HEK293 (cell line): ENCODE measurements at regions not wholly inside any gene's neighbourhood (a gene's known extent, or its start where the extent isn't known, plus 50 kb on each side); places are given as distances from the start of the nearest gene placed in this dataset.

Source experiments
- CTCF ChIP-seq: fragments of 450-650 bp; formaldehyde crosslinking; IDR thresholded peaks from 2 replicates; pipeline ENCODE4 v1.5.1; 2016; ENCODE audit warnings: missing biosample characterization, missing genetic modification characterization
- REST ChIP-seq: fragments of 450-650 bp; formaldehyde crosslinking; IDR thresholded peaks from 2 replicates; pipeline ENCODE4 v1.5.1; 2016; ENCODE audit warnings: missing biosample characterization, missing genetic modification characterization
- SP2 ChIP-seq: fragments of 450-650 bp; formaldehyde crosslinking; IDR thresholded peaks from 2 replicates; pipeline ENCODE4 v1.5.1; 2016; ENCODE audit warnings: missing biosample characterization, missing genetic modification characterization
- YY1 ChIP-seq: fragments of 450-650 bp; formaldehyde crosslinking; IDR thresholded peaks from 2 replicates; pipeline ENCODE4 v1.5.1; 2018; ENCODE audit warnings: missing biosample characterization, missing genetic modification characterization
- ZBTB20 ChIP-seq: fragments of 450-650 bp; formaldehyde crosslinking; IDR thresholded peaks from 2 replicates; pipeline ENCODE4 v1.5.1; 2016; ENCODE audit warnings: missing biosample characterization, missing genetic modification characterization
- ZBTB8A ChIP-seq: fragments of 450-650 bp; formaldehyde crosslinking; IDR thresholded peaks from 2 replicates; pipeline ENCODE4 v1.5.1; 2016; ENCODE audit warnings: missing biosample characterization, missing genetic modification characterization
- ZNF274 ChIP-seq, 2 experiments: fragments of 200-500 bp in 1 of 2; fragments of 450-650 bp in 1 of 2; sonication (Bioruptor generic) in 1 of 2; formaldehyde crosslinking in 1 of 2; IDR thresholded peaks; 2 replicates each; pipeline versions ENCODE4 v1.5.1 to v1.6.1; 2014 to 2016; ENCODE audit warnings: borderline replicate concordance in 1 of 2, inconsistent platforms in 1 of 2, low read length in 1 of 2, missing biosample characterization in 1 of 2, missing genetic modification characterization in 1 of 2
- ZNF394 ChIP-seq: fragments of 450-650 bp; formaldehyde crosslinking; IDR thresholded peaks from 2 replicates; pipeline ENCODE4 v1.5.1; 2016; ENCODE audit warnings: missing biosample characterization, missing genetic modification characterization, mild to moderate bottlenecking, moderate library complexity, borderline replicate concordance
- ZNF398 ChIP-seq: fragments of 450-650 bp; formaldehyde crosslinking; IDR thresholded peaks from 2 replicates; pipeline ENCODE4 v1.5.1; 2017; ENCODE audit warnings: missing biosample characterization, missing genetic modification characterization
- ZNF510 ChIP-seq: fragments of 450-650 bp; formaldehyde crosslinking; IDR thresholded peaks from 2 replicates; pipeline ENCODE4 v1.5.1; 2018; ENCODE audit warnings: mild to moderate bottlenecking, missing genetic modification characterization, missing biosample characterization; ENCODE audit not compliant: insufficient replicate concordance
- ZNF626 ChIP-seq: fragments of 450-650 bp; sonication (Bioruptor Pico); formaldehyde crosslinking; IDR thresholded peaks from 2 replicates; pipeline ENCODE4 v1.5.1; 2018; ENCODE audit warnings: missing biosample characterization, missing genetic modification characterization, inconsistent platforms
- ZNF76 ChIP-seq: fragments of 450-650 bp; formaldehyde crosslinking; IDR thresholded peaks from 2 replicates; pipeline ENCODE4; 2016; ENCODE audit warnings: low read depth, missing biosample characterization, missing genetic modification characterization, borderline replicate concordance
- ZNF776 ChIP-seq: fragments of 450-650 bp; formaldehyde crosslinking; IDR thresholded peaks from 2 replicates; pipeline ENCODE4 v1.5.0; 2017; ENCODE audit warnings: missing biosample characterization, missing genetic modification characterization, borderline replicate concordance
- ZNF830 ChIP-seq: fragments of 450-650 bp; IDR thresholded peaks from 2 replicates; pipeline ENCODE4 v1.5.0; 2018; ENCODE audit warnings: missing biosample characterization, missing genetic modification characterization, low read depth, mild to moderate bottlenecking, moderate library complexity

GRCh38 chr4:24704149-24704548 lies 91.2 kb upstream of the SOD3 start:
- TF ChIP-seq ZNF398 (tag by site-specific recombination): no peak
- TF ChIP-seq CTCF (tag by site-specific recombination): no peak
- TF ChIP-seq ZNF274 (IDR thresholded peaks at IDR 0.05; ENCODE audit: low read length): no peak
- TF ChIP-seq ZNF274 (tag by site-specific recombination; IDR thresholded peaks at IDR 0.05; ENCODE audit: borderline replicate concordance): no peak
- no peak for TF ChIP-seq YY1 (tag by site-specific recombination)
- no peak for TF ChIP-seq ZBTB8A (tag by site-specific recombination)
- TF ChIP-seq ZNF776 (tag by site-specific recombination): no peak
- no peak for TF ChIP-seq REST
- TF ChIP-seq ZBTB20 (tag by site-specific recombination): no peak
- TF ChIP-seq ZNF510 (tag by site-specific recombination): no peak
- TF ChIP-seq SP2 (tag by site-specific recombination): no peak
- TF ChIP-seq ZNF830: no peak
- no peak for TF ChIP-seq ZNF394 (tag by site-specific recombination)
- no peak for TF ChIP-seq ZNF76 (tag by site-specific recombination)
- no peak for TF ChIP-seq ZNF626
